ENCODE measurements at regions not wholly inside any gene's neighbourhood (a gene's known extent, or its start where the extent isn't known, plus 50 kb on each side); places are given as distances from the start of the nearest gene placed in this dataset.
"Not testable (repeated sequence)": the region's sequence is repeated elsewhere in the genome, so short reads cannot be mapped to it uniquely, and the experiment has no call there.

DNA sequence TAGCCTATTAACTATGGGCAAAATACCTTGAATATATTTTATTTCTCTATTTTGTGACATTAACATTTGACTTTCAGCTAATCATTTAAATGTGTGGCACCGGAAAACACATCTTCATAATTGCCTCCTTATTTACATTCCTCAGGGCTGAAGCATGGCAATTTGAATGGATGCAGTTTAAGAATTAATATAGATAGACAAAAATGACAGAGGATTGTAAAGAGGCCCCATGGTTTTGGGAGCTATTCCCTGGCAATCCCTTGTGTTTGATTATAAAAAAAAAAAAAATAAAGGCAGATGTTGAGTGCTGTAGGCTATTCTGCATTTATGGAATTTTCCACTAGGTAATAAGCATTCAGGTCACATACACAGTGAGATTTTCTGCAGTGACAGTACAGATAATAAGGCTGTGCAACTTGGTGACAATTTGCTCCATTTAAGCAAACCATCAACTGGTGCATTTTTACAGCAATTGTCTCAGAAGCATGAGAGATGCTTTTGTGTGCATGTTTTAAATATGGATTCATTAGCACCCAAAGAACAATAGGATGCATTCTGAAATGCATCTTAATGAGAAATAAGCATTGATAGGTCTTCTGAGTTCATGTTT, 123.2 kb upstream of the SLC38A4 start:
- no peak for DNase-seq

DNA sequence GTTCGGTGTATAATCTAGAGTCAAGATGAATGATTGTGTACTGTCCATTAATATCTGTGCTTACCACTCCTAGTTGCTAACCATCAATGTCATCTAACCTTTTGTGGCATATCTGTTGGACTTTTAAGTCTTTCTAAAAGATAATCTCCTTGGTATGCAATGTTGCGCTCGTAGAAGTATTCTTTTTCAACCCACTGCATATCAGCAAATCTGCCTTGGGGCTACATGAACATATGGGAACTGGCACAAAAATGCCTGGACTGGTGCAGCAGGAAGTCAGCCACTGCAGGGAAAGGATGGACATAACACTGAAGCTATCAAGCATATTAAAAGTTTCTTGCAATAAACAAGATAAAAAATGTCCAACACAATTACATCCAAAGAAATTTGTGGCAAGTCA, 124.3 kb upstream of the SLC38A4 start:
- DNase-seq, result no peak

DNA sequence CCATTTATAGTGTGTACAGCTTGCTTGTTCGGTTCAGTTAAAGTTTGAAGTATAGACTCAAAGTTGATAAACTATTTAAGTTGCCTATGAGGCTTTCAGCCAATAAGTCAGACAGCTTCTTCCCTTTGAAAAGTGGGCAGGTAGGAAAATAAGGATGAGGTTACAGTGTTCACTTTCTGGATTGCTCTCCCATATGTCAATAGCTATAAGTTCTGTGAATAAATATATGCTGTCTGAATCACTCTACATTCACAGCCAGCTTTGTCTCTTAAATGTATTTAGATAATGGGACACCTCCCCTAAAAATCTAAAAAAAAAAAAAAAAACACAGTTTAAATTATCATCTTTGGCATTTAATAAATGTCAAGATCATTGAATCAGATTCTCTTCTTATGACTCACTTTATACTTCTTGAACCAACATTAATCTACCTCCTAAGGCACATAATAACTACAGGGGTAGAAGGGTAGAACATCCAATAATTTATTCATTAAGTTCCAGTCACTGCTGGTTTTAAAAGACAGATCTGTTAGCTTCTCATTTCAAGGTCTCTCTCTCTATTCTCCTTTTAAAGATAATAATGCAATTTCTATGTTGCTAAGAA, 126.4 kb upstream of the PCED1B start:
- no peak for DNase-seq

DNA sequence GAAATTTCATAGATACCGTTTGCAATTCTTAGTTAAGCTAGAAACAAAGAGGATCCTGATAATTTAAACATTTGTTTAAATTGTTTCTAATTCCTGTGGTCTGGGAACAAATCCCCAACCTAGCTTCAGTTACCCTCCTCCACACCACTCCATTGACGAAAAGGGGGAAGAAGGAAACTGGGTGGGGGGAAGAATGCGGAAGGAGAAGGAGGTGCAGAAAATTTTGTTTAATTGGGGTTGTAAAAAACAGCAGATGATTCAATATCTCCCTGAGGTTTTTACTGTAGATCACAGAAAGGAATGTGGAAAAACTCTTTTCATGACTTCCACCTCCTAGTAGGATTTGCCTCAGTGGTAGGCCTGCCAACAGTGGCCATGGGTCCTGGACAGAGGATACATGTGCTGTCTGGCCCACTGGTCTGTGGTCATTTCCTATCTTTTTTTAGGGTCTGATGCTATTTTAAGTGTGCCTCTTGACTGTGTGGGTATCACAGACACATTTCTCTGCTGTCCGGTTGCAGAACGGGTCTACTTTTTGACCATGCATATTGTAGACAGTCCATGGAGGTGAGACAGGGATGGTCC, 122.9 kb upstream of the PCED1B start:
- DNase-seq, result no peak

DNA sequence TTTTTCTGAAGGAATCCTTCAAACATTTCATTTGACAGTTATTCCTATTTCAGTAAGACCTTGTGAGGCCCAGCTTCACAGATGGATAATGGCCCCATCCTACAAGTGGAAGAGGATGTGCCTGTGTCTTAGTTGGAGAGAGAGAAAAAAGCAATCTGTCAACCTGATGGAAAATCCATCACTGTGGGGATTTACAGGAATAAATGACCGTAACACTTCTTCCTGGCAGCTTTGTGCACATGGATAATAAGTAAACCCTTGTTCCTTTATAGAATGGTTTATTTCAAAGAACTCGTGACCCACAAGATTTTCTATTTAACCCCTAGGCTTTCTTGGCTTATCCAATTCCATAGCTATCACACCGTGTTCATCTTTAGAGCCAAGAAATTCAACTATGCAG, 121.4 kb upstream of the PCED1B start:
- no peak for DNase-seq

DNA sequence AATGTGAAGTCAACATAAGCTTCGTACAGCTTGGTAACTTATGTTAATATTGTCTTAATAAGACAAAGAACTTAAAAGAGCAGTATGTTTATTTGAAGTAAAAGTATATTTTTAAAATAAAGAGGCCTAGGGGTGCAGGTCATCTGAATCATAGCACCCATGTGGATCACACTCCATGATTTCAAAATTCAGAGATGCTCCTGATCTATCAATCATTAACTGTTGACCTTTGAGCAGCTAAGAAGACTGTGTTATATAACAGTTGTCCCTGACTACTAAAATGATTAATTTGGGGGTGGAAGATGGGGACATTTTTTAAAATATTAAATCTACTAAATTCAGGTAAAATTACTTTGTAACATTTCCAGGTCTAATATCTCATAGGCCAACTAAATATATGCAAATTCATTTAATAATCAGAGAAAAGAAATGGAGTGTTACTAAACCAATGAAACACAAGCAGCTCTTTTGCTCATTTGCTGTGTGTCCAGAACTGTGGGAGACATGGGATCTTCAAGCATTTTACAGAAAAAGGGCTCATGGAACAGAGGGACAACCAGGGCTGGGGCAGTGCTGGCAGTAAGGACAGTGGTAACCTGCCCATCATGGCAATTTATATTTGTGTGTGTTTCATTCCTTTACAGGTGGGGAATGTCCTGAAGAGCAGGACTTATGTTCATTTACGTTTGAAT, 120.7 kb upstream of the PCED1B start:
- DNase-seq, result no peak

DNA sequence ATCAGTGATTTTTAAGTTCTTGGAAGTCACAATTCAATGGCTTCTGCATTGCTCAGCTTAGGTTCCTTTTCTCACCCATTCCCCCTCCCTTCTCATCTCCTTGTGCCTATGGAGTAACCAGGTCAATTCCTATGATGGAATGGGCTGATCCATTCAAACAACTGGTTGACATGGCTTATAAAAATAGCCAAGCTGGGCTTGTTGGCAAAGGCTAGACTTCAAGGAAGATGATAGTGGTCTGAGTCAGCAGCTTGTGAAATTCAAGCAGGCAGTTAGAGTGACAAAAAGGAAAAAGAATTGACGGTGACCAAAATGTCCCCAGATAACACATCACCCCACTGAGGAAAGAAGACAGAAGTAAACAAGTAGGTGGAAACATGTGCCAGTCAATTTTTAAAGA, 119.9 kb upstream of the PCED1B start:
- no peak for DNase-seq

DNA sequence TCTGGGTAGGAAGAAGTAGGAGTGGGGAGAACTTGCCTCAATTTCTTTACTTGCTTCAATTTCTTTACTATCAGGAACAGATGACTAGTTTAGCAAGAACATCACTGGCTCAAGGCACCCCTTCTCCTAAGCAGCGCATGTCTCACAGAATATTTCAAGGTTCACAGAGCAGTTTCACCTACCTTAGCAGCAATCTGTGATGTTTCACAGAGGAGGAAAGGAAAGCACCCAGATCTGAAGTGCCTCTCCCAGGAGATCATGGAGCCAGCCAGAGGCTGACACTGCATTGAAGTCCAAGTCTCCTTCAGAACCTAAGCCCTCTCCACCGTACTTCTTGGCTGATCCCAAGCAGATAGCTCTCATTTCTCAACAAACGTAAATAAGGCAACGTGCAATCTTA, 118.7 kb upstream of the PCED1B start:
- no peak for DNase-seq

DNA sequence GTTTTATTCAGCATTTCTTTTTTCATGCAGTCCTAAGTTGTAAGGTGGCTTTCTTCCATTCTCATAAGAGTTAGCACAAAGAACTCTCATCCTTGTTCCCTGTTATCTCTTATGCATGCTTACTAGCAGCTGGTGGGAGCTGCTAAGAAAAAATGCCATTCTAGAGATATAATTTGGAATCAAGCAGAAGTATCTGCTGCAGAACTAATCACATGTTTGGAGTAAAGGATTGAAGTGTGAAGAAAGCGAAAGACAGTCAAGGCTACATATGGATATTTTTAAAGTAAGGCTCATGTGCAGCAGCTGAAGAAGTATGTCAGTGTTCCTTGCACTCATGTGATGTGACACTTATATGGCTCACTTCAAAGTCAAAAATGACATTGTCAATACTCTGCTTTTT, 116.2 kb upstream of the PCED1B start:
- DNase-seq, result no peak

DNA sequence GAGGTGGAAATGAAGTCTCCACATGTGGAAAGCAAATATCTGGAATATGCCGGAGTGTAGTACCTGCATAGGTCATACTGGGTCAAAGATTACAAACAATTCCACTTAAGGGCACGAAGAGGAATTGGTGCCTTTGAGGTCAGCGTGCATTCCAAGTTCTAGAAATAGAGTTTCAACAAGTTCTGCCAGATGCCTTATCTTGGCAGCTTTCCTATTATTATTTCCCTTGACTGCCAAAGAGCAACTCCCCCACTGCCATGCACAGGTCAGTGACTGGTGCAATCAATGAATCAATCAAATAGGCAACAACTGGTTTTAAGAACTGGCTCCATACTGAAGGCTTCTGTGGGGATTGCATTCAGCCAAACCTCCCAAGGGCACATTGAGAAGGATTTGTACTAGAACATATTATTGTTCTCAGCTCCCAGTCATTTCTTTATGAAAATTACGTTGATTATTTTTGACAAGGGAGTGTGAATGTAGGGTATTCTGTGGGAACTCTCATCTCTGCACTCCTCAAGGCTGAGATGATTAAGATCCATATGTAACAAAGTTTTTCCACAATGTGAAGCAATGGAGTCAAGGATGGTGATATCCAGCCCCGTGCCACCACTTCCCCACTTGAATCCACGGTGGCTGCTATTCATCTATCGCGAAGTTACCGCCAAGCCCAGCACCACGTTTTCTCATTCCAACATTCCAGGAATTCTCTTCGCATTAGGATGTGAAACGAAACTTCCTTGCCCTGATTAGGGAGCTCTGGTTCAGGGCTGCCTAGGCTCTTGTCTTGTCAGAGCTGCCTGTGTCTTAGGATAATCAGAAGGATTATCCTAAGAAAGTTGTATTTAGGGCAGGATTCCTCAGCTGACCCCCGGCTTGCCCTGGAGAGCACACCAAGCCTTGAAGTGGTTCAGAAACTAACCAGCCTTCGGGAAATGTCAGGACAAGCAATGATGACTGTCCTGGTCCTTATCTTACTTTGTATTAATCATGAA, 115.1 kb upstream of the PCED1B start:
- DNase-seq, result no peak

DNA sequence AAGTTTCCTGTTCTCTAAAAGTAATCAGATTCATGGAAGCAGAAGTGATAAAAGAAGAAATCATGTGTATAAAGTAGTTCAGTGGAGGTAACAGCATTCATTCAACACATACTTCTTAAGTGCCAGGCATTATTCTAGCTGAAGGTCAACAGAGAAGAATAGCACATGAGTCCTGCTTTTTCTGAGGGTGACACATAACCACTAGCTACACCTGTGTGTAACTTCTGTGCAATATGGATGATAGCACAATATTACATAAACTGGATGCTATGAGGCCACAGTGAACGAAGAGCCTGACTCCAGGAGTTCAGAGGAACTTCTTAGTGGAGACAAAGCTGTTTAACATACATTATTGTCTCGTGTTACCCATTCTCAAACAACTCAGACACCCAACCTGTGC, 114.3 kb upstream of the PCED1B start:
- DNase-seq, result no peak

DNA sequence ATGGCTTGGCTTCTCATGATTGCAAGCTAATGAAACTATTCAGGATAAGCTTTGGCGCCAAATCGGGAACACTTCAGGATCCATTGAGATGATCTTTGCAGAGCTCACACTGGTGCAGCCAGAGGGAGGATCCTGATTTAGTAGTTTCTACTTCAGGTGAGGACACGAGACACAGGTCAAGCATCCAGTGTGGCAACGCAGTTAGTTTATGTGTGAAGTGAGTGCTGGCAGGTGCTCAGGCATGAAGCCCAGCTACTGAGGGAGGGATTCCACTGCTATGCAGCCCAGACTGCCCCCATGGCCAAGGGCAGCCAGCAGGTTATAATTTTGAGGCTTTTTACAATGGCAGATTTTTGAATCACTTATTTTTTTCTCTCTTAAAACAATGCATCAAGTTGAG, 113.5 kb upstream of the PCED1B start:
- DNase-seq, result no peak

DNA sequence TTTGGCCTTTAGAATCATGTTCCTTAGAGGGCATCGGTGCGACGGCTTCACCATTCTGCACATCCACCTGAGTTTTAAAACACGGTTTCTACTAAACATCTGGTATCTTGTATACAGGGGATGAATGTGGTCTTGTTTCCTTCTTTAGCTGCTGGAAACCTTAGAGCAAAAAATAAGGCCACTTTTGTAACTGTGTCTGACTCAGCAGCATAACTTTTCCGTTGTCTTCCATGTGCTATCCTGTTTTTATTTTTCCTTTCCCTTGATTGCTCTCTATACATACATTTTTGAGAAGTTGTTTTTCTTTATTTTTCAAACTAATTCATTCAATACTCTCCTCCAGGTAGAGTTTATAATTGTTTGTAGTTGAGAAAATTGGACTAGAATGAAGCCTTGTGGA, 108.8 kb upstream of the PCED1B start:
- DNase-seq, result no peak

DNA sequence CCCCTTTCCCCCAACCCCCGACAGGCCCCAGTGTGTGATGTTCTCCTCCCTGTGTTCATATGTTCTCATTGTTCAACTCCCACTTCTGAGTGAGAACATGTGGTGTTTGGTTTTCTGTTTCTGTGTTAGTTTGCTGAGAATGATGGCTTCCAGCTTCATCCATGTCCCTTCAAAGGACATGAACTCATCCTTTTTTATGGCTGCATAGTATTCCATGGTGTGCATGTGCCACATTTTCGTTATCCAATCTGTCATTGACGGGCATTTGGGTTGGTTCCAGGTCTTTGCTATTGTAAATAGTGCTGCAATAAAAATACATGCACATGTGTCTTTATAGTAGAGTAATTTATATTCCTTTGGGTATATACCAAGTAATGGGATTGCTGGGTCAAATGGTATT, 105.5 kb upstream of the PCED1B start:
- DNase-seq, result not testable (repeated sequence)

DNA sequence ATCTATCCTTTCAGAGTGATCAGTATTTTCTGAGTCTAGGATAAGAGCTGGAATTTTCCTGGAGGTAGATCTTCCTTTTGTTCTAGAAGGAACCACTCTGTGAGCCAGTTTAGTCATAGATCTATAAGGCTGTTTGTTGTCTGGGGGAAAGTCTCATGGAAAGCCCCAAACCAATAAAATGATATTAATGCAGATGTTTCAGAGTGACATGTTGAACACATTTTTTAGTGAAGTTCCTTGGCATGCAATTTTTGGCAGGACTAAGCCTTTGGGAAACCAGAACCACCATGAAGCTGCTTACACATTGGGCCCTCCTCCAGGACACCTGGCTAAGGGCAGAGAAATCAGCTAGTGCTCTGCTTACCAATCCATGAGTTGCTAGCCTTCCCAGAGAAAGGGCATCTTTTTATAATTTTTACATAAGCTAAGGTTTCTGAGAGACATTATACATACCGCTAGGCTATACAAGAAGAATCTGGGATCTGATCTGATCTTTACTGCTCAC, 101.5 kb upstream of the PCED1B start:
- no peak for DNase-seq

DNA sequence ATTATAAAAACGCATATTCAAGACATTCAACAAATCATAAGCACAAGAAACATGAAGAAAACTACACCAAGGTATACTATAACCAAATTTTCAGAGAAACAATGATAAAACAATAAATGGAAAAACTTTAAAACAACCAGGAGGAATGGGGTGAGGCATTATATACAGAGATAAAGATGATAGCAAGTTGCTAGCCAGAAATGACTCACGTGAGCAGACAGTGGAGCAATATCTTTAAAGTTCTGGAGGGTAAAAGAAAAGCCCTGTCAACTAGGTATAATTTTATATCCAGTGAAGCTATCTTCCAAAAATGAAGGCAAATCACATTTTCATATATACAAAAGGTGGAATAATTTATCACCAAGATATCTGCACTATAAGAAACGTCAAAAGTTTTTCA, 97.8 kb upstream of the PCED1B start:
- DNase-seq, result no peak

DNA sequence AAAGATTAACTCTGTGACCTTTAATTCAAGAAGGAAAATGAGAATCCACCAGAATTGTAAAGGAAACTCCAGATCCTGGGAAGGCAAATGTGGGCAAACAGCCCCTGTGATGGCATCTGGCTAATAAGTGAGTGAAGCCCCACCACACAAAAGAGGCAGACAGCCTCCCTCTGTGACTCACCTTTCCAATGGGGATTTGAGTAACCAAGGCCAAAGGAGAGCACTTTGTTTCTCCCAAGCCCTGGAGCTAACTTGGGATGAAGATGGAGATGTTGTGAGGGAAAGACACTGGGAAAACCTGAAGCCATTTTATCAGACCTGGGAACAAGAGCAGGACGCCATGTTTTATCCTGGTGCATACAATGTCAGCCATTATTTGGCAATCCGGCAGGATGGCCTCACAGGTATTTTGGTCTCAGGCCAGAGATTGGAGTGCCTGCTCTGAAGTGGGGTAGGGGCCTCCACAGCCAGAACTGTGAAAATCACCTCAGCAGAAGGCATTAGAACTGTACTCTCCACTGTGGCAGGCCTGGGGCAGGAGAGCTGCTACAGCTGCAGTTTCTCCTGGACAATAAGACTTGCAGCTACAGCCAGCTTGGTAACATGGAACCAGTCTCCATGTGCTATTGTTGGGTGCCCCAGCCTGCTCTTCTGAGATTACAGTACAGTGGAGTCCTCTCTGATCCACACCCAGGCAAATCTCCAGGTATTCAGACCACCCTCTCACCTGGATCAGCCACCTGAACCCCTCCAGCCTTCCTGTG, 96.6 kb upstream of the PCED1B start:
- no peak for DNase-seq

DNA sequence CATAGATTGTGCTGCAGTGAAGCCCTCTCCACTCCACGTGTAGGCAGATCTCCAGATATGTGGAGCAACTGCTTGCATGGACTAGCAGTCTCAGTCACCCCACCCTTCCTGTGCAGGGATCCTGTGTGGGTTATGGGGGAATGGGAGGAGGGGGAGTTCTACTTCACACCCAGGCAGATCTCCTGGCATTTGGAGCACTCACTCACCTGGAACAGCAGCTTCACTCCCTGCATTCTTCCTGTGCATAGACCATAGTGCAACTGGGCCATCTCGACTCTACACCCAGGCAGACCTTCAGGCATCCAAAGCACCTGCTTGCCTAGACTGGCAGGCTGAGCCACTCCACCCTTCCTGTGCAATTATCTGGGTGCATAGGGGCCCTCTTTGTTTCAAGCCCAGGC, 96.0 kb upstream of the PCED1B start:
- DNase-seq, result no peak

DNA sequence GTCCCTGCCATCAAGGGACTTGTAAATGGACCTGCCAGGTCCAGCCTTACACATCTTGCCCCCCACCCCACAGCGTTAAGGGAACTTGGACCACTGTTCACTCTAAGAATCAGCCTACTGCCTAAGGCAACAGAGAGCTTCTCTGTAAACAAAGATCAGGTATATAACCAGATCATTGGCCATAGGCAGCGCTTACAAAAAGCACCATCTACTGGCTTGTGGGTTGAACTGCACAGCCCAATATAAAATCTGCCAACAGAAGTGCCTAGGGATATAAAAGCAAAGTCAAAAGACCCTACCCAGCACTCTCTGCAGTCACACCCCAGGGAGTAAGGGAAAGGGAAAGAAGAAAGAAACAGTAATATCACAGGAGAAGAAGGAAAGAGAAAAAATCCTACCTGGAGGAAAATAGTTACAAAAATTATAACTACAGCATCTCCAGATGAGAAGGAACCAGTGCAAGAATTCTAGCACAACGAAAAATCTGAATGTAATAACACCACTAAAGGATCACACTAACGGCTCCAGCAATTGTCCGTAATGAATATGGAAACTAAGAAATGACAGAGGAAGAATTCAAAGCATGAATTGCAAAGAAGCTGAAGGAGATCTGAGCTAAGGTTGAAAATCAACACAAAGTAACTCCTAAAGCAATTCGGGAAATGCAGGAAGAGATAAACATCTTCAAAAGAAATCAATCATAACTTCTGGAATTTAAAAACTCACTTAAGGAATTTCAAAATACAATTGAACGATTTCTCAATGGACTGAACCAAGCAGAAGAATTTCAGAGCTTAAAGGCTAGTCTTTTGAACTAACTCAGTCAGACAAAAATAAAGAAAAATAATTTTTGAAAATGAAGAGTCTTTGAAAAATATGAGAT, 95.2 kb upstream of the PCED1B start:
- DNase-seq, result no peak

DNA sequence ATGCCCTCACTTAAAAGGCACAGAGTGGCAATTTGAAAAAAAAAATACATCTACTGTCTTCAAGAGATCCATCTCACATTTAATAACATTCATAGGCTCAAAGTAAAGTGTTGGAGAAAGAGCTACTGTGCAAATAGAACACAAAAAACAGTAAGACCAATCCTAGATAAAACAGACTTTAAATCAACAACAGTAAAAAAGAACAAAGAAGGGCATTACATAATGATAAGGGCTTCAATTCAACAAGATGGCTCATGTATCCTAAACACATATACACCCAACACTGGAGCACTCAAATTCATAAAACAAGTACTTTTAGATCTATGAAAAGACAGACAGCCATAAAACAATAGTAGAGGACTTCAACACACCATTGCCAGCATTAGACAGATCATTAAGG, 93.6 kb upstream of the PCED1B start:
- DNase-seq, result no peak

DNA sequence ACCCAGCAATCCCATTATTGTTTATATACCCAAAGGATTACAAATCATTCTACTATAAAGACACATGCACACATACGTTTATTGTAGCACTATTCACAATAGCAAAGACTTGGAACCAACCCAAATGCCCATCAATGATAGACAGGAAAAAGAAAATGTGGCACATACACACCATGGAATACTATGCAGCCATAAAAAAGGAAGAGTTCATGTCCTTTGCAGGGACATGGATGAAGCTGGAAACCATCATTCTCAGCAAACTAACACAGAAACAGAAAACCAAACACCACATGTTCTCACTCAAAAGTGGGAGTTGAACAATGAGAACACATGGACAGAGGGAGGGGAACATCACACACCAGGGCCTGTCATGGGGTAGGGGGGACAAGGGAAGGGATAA, 91.3 kb upstream of the PCED1B start:
- DNase-seq, result not testable (repeated sequence)
